ENCODE measurements at regions not wholly inside any gene's neighbourhood (a gene's known extent, or its start where the extent isn't known, plus 50 kb on each side); places are given as distances from the start of the nearest gene placed in this dataset.
"Not testable (repeated sequence)": the region's sequence is repeated elsewhere in the genome, so short reads cannot be mapped to it uniquely, and the experiment has no call there.

- Histone ChIP-seq H4K20me1 (ENCODE audit: insufficient read depth, low read length) (no peaks in the 10 kb centered on the region), H3K4me1 (ENCODE audit: insufficient read depth, low read length) (no peaks in the 10 kb centered on the region), H3K4me2 (ENCODE audit: low read depth, low read length) (no peak overlapping the region), H3K79me2 (ENCODE audit: insufficient read depth, low read length) (no peaks in the 10 kb centered on the region), H3K36me3 (replicated peaks in 1 of 2; ENCODE audit: control insufficient read depth in 1 of 2, insufficient read depth in 2 of 2, low read length in 2 of 2) (no peaks in the 10 kb centered on the region), H3K9ac (ENCODE audit: insufficient read depth, low read depth, low read length) (no peak overlapping the region), H3K4me3 (replicated peaks in 1 of 3; ENCODE audit: insufficient read depth in 1 of 3, low read depth in 2 of 3, low read length in 3 of 3) (no peak overlapping the region), H3K27ac (ENCODE audit: extremely low read length, insufficient read depth, low read length) (no peak overlapping the region), H2AFZ (ENCODE audit: low read length) (no peak overlapping the region), H3K27me3 (ENCODE audit: control insufficient read depth in 1 of 2, insufficient read depth in 2 of 2, low read length in 2 of 2) (no peaks in the 10 kb centered on the region), H3K9me3 (ENCODE audit: low read length) (peaks cover 80% of the 10 kb centered on the region)
- TF ChIP-seq HNRNPL (IDR thresholded peaks at IDR 0.05; ENCODE audit: low read depth, low read length) = no peak
- intact Hi-C loops (cut with micrococcal nuclease; ENCODE audit: unreplicated experiment) (no loop called here), in situ Hi-C loops (cut with HindIII; ENCODE audit: extremely low pct_ligation_motif_present, low pct_unique_long_range_greater_than_20kb) (no loop called here)
- CTCF ChIA-PET (ENCODE audit: low intra/inter-chr PET ratio, low total read pairs) = no interaction called here
- ATAC-seq = no peak
- BruUV-seq (replicated peaks) = no TSS peak
- 2% methylated on average over 4 of the region's 5 CpGs for WGBS (ENCODE audit: low lambda C conversion rate)
- FAIRE-seq = no peak
- POLR2A ChIA-PET = no interaction called here
- DNase-seq (ENCODE audit: low spot score) = no peak
Measured at GRCh38 chr2:14082640-14083039, 549.9 kb upstream of the LRATD1 start.

GRCh38 chr2:14094592-14094991, 537.9 kb upstream of the LRATD1 start:
- CTCF ChIA-PET (ENCODE audit: low intra/inter-chr PET ratio, low total read pairs) = no interaction called here
- POLR2A ChIA-PET = no interaction called here
- H3K27me3 ChIP-seq (ENCODE audit: control insufficient read depth in 1 of 2, insufficient read depth in 2 of 2, low read length in 2 of 2) = no peaks in the 10 kb centered on the region
- TF ChIP-seq ZNF777 (CRISPR knock-in tag; IDR thresholded peaks at IDR 0.05) (no peak), JDP2 (CRISPR knock-in tag; IDR thresholded peaks at IDR 0.05; ENCODE audit: borderline replicate concordance) (no peak), ZNF263 (CRISPR knock-in tag; IDR thresholded peaks at IDR 0.05) (no peak), ZNF343 (CRISPR knock-in tag; IDR thresholded peaks at IDR 0.05) (no peak), ZNF17 (CRISPR knock-in tag; IDR thresholded peaks at IDR 0.05) (no peak), SPEN (CRISPR knock-in tag; IDR thresholded peaks at IDR 0.05; ENCODE audit: low read depth) (no peak), ZNF367 (CRISPR knock-in tag; IDR thresholded peaks at IDR 0.05; ENCODE audit: borderline replicate concordance) (no peak), FOXK1 (CRISPR knock-in tag; IDR thresholded peaks at IDR 0.05; ENCODE audit: borderline replicate concordance, low read depth) (no peak), ZNF275 (CRISPR knock-in tag; IDR thresholded peaks at IDR 0.05; ENCODE audit: borderline replicate concordance) (no peak), ZBTB38 (CRISPR knock-in tag; IDR thresholded peaks at IDR 0.05) (no peak), HOXA7 (CRISPR knock-in tag; IDR thresholded peaks at IDR 0.05) (no peak), HNF4A (CRISPR knock-in tag; IDR thresholded peaks at IDR 0.05) (no peak), ZNF773 (CRISPR knock-in tag; IDR thresholded peaks at IDR 0.05; ENCODE audit: borderline replicate concordance) (no peak), ZFAT (CRISPR knock-in tag; conservative IDR thresholded peaks at IDR 0.05) (no peak)
- FAIRE-seq (no peak), DNase-seq (ENCODE audit: low spot score) (no peak), ATAC-seq (no peak)
- peaks cover 45% of the 10 kb centered on the region for H3K9me3 ChIP-seq (ENCODE audit: low read length)
- no peak overlapping the region for H3K4me2 ChIP-seq (ENCODE audit: low read depth, low read length)
- no TSS peak for BruUV-seq (replicated peaks)
- H3K9ac ChIP-seq (ENCODE audit: insufficient read depth, low read depth, low read length) = no peak overlapping the region
- intact Hi-C loops (cut with micrococcal nuclease; ENCODE audit: unreplicated experiment) = no loop called here
- H4K20me1 ChIP-seq (ENCODE audit: insufficient read depth, low read length) = no peaks in the 10 kb centered on the region
- no peaks in the 10 kb centered on the region for H3K36me3 ChIP-seq (replicated peaks in 1 of 2; ENCODE audit: control insufficient read depth in 1 of 2, insufficient read depth in 2 of 2, low read length in 2 of 2)
- in situ Hi-C loops (cut with HindIII; ENCODE audit: extremely low pct_ligation_motif_present, low pct_unique_long_range_greater_than_20kb) = no loop called here
- WGBS (ENCODE audit: low lambda C conversion rate) = 11% methylated on average over 1 of the region's 1 CpG
- no peaks in the 10 kb centered on the region for H3K4me1 ChIP-seq (ENCODE audit: insufficient read depth, low read length)
- no peaks in the 10 kb centered on the region for H3K79me2 ChIP-seq (ENCODE audit: insufficient read depth, low read length)
- H3K27ac ChIP-seq (ENCODE audit: extremely low read length, insufficient read depth, low read length) = no peak overlapping the region
- no peak overlapping the region for H3K4me3 ChIP-seq (replicated peaks in 1 of 3; ENCODE audit: insufficient read depth in 1 of 3, low read depth in 2 of 3, low read length in 3 of 3)
- H2AFZ ChIP-seq (ENCODE audit: low read length) = no peak overlapping the region

GRCh38 chr2:14099101-14099500, 533.4 kb upstream of the LRATD1 start:
- DNase-seq (ENCODE audit: low spot score); CTCF ChIA-PET (ENCODE audit: low intra/inter-chr PET ratio, low total read pairs); intact Hi-C loops (cut with micrococcal nuclease; ENCODE audit: unreplicated experiment); H3K36me3 ChIP-seq (replicated peaks in 1 of 2; ENCODE audit: control insufficient read depth in 1 of 2, insufficient read depth in 2 of 2, low read length in 2 of 2); H3K4me1 ChIP-seq (ENCODE audit: insufficient read depth, low read length); ATAC-seq; H3K79me2 ChIP-seq (ENCODE audit: insufficient read depth, low read length); FAIRE-seq; H3K27me3 ChIP-seq (ENCODE audit: control insufficient read depth in 1 of 2, insufficient read depth in 2 of 2, low read length in 2 of 2); H4K20me1 ChIP-seq (ENCODE audit: insufficient read depth, low read length); POLR2A ChIA-PET; H3K4me3 ChIP-seq (replicated peaks in 1 of 3; ENCODE audit: insufficient read depth in 1 of 3, low read depth in 2 of 3, low read length in 3 of 3); H3K27ac ChIP-seq (ENCODE audit: extremely low read length, insufficient read depth, low read length); H2AFZ ChIP-seq (ENCODE audit: low read length); H3K4me2 ChIP-seq (ENCODE audit: low read depth, low read length); H3K9ac ChIP-seq (ENCODE audit: insufficient read depth, low read depth, low read length); BruUV-seq (replicated peaks); in situ Hi-C loops (cut with HindIII; ENCODE audit: extremely low pct_ligation_motif_present, low pct_unique_long_range_greater_than_20kb): not testable (repeated sequence)
- WGBS (ENCODE audit: low lambda C conversion rate) = 47% methylated on average over 9 of the region's 9 CpGs
- peaks cover 19% of the 10 kb centered on the region for H3K9me3 ChIP-seq (ENCODE audit: low read length)

All from HepG2 (cell line).